Activated CD4-positive, alpha-beta T cell treated with anti-CD3 and anti-CD28 coated beads, Interleukin-10, Interleukin-2, amounts not matched to agents 100 ng/mL and 50 ng/mL, durations not matched to agents 16 hours and 8 hours (primary cell): ENCODE measurements at regions not wholly inside any gene's neighbourhood (a gene's known extent, or its start where the extent isn't known, plus 50 kb on each side); places are given as distances from the start of the nearest gene placed in this dataset.
A peak's percentile ranks its signal among the peaks of the same experiment; 100 is the strongest.
"Not testable (repeated sequence)": the region's sequence is repeated elsewhere in the genome, so short reads cannot be mapped to it uniquely, and the experiment has no call there.

Experiments
- DNase-seq: peaks from one replicate; pipeline ENCODE4 v3.0.0-alpha.2; 2020

- not testable (repeated sequence) for DNase-seq
Observed at GRCh38 chr21:8194042-8194441, 2327.3 kb upstream of the TPTE start.

- not testable (repeated sequence) for DNase-seq
Observed at GRCh38 chr21:8197377-8198027, 2323.9 kb upstream of the TPTE start.

DNA sequence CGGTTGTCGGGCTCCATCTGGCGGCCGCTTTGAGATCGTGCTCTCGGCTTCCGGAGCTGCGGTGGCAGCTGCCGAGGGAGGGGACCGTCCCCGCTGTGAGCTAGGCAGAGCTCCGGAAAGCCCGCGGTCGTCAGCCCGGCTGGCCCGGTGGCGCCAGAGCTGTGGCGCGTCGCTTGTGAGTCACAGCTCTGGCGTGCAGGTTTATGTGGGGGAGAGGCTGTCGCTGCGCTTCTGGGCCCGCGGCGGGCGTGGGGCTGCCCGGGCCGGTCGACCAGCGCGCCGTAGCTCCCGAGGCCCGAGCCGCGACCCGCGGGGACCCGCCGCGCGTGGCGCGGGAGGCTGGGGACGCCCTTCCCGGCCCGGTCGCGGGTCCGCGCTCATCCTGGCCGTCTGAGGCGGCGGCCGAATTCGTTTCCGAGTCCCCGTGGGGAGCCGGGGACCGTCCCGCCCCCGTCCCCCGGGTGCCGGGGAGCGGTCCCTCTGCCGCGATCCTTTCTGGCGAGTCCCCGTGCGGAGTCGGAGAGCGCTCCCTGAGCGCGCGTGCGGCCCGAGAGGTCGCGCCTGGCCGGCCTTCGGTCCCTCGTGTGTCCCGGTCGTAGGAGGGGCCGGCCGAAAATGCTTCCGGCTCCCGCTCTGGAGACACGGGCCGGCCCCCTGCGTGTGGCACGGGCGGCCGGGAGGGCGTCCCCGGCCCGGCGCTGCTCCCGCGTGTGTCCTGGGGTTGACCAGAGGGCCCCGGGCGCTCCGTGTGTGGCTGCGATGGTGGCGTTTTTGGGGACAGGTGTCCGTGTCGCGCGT is 2316.1 kb upstream of the TPTE start:
- DNase-seq: not testable (repeated sequence)

DNA sequence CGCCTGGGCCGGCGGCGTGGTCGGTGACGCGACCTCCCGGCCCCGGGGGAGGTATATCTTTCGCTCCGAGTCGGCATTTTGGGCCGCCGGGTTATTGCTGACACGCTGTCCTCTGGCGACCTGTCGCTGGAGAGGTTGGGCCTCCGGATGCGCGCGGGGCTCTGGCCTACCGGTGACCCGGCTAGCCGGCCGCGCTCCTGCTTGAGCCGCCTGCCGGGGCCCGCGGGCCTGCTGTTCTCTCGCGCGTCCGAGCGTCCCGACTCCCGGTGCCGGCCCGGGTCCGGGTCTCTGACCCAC is 2315.5 kb upstream of the TPTE start:
- DNase-seq: not testable (repeated sequence)

GRCh38 chr21:8212986-8213550 is 2308.3 kb upstream of the TPTE start:
- DNase-seq: peak; percentile 0

DNA sequence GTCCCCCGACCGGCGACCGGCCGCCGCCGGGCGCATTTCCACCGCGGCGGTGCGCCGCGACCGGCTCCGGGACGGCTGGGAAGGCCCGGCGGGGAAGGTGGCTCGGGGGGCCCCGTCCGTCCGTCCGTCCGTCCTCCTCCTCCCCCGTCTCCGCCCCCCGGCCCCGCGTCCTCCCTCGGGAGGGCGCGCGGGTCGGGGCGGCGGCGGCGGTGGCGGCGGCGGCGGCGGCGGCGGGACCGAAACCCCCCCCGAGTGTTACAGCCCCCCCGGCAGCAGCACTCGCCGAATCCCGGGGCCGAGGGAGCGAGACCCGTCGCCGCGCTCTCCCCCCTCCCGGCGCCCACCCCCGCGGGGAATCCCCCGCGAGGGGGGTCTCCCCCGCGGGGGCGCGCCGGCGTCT is 2306.8 kb upstream of the TPTE start:
- DNase-seq: not testable (repeated sequence)

GRCh38 chr21:8229366-8230150 is 2291.8 kb upstream of the TPTE start:
- DNase-seq: not testable (repeated sequence)

- not testable (repeated sequence) for DNase-seq
Observed at GRCh38 chr21:8231252-8231651, 2290.1 kb upstream of the TPTE start.

GRCh38 chr21:8233000-8233399 is 2288.4 kb upstream of the TPTE start:
- DNase-seq: not testable (repeated sequence)

DNA sequence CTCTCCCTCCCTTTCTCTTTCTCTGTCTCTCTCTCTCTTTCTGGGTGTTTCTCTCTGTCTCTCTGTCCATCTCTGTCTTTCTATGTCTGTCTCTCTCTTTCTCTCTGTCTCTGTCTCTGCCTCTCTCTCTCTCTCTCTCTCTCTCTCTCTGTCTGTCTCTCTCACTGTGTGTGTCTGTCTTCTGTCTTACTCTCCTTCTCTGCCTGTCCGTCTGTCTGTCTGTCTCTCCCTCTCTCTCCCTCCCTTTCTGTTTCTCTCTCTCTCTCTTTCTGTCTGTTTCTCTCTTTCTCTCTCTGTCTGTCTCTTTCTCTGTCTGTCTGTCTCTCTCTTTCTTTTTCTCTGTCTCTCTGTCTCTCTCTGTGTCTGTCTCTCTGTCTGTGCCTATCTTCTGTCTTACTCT is 2287.3 kb upstream of the TPTE start:
- not testable (repeated sequence) for DNase-seq

DNA sequence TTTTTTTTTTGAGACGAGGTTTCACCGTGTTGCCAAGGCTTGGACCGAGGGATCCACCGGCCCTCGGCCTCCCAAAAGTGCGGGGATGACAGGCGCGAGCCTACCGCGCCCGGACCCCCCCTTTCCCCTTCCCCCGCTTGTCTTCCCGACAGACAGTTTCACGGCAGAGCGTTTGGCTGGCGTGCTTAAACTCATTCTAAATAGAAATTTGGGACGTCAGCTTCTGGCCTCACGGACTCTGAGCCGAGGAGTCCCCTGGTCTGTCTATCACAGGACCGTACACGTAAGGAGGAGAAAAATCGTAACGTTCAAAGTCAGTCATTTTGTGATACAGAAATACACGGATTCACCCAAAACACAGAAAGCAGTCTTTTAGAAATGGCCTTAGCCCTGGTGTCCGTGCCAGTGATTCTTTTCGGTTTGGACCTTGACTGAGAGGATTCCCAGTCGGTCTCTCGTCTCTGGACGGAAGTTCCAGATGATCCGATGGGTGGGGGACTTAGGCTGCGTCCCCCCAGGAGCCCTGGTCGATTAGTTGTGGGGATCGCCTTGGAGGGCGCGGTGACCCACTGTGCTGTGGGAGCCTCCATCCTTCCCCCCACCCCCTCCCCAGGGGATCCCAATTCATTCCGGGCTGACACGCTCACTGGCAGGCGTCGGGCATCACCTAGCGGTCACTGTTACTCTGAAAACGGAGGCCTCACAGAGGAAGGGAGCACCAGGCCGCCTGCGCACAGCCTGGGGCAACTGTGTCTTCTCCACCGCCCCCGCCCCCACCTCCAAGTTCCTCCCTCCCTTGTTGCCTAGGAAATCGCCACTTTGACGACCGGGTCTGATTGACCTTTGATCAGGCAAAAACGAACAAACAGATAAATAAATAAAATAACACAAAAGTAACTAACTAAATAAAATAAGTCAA is 2276.4 kb upstream of the TPTE start:
- not testable (repeated sequence) for DNase-seq

DNA sequence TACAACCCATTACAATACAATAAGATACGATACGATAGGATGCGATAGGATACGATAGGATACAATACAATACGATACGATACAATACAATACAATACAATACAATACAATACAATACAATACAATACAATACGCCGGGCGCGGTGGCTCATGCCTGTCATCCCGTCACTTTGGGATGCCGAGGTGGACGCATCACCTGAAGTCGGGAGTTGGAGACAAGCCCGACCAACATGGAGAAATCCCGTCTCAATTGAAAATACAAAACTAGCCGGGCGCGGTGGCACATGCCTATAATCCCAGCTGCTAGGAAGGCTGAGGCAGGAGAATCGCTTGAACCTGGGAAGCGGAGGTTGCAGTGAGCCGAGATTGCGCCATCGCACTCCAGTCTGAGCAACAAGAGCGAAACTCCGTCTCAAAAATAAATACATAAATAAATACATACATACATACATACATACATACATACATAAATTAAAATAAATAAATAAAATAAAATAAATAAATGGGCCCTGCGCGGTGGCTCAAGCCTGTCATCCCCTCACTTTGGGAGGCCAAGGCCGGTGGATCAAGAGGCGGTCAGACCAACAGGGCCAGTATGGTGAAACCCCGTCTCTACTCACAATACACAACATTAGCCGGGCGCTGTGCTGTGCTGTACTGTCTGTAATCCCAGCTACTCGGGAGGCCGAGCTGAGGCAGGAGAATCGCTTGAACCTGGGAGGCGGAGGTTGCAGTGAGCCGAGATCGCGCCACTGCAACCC is 2275.6 kb upstream of the TPTE start:
- not testable (repeated sequence) for DNase-seq

- not testable (repeated sequence) for DNase-seq
Observed at GRCh38 chr21:8251701-8252100, 2269.7 kb upstream of the TPTE start.

DNA sequence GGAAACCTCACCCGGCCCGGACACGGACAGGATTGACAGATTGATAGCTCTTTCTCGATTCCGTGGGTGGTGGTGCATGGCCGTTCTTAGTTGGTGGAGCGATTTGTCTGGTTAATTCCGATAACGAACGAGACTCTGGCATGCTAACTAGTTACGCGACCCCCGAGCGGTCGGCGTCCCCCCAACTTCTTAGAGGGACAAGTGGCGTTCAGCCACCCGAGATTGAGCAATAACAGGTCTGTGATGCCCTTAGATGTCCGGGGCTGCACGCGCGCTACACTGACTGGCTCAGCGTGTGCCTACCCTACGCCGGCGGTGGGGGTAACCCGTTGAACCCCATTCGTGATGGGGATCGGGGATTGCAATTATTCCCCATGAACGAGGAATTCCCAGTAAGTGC is 2266.3 kb upstream of the TPTE start:
- peak; percentile 38 for DNase-seq

GRCh38 chr21:8257083-8257799 is 2264.1 kb upstream of the TPTE start:
- DNase-seq: peak; percentile 45

GRCh38 chr21:8260065-8260627 is 2261.2 kb upstream of the TPTE start:
- not testable (repeated sequence) for DNase-seq
